Activated naive CD8-positive, alpha-beta T cell treated with anti-CD3 and anti-CD28 coated beads, Interleukin-2, amount 10 ng/mL, durations not matched to agents 7 days and 5 days (primary cell): ENCODE measurements at regions not wholly inside any gene's neighbourhood (a gene's known extent, or its start where the extent isn't known, plus 50 kb on each side); places are given as distances from the start of the nearest gene placed in this dataset.

ENCODE experiments used
- ATAC-seq: fragments of 150-1000 bp; cut with Tn5 transposase; one replicate; pipeline ENCODE4 v1.10.0; 2021; ENCODE audit warnings: low read depth, moderate library complexity
- POLR2A ChIA-PET: fragments of 350-600 bp; sonication (Branson Sonifier 250); formaldehyde crosslinking; loops from one replicate; lab custom pipeline; 2021; ENCODE audit warnings: antibody characterized with exemption; lab: Charles Lee
- DNase-seq: peaks from one replicate; pipeline ENCODE4 v3.0.0; 2021
- H3K27ac Mint-ChIP-seq: one replicate; pipeline ENCODE4 v1.8.0; 2022; ENCODE audit warnings: mild to moderate bottlenecking, mixed read lengths
- H3K27me3 Mint-ChIP-seq: one replicate; pipeline ENCODE4 v1.8.0; 2022; ENCODE audit warnings: mild to moderate bottlenecking, moderate library complexity, mixed read lengths
- H3K36me3 Mint-ChIP-seq: one replicate; pipeline ENCODE4 v1.8.0; 2021; ENCODE audit warnings: mild to moderate bottlenecking, mixed read lengths
- H3K4me1 Mint-ChIP-seq: one replicate; pipeline ENCODE4 v1.8.0; 2021; ENCODE audit warnings: mixed read lengths
- H3K4me3 Mint-ChIP-seq: one replicate; pipeline ENCODE4 v1.8.0; 2022; ENCODE audit warnings: mild to moderate bottlenecking, moderate library complexity, mixed read lengths
- H3K9me3 Mint-ChIP-seq: one replicate; pipeline ENCODE4 v1.8.0; 2021; ENCODE audit warnings: mixed read lengths

GRCh38 chr4:153114771-153115321 is 89.4 kb upstream of the TRIM2 start:
- ATAC-seq: peak; percentile 31
- Mint-ChIP-seq H3K27ac (no peak overlapping the region), H3K9me3 (no peaks in the 10 kb centered on the region), H3K36me3 (no peaks in the 10 kb centered on the region), H3K27me3 (peaks cover 9% of the 10 kb centered on the region), H3K4me3 (no peak overlapping the region), H3K4me1 (peaks cover 18% of the 10 kb centered on the region)
- POLR2A ChIA-PET: interaction anchor here (1.1 to 2.7 kb wide), 2 partner anchors 13 to 32 kb away, joined by 4 to 14 read pairs; no protein-coding TSS in a partner anchor
- DNase-seq: no peak

DNA sequence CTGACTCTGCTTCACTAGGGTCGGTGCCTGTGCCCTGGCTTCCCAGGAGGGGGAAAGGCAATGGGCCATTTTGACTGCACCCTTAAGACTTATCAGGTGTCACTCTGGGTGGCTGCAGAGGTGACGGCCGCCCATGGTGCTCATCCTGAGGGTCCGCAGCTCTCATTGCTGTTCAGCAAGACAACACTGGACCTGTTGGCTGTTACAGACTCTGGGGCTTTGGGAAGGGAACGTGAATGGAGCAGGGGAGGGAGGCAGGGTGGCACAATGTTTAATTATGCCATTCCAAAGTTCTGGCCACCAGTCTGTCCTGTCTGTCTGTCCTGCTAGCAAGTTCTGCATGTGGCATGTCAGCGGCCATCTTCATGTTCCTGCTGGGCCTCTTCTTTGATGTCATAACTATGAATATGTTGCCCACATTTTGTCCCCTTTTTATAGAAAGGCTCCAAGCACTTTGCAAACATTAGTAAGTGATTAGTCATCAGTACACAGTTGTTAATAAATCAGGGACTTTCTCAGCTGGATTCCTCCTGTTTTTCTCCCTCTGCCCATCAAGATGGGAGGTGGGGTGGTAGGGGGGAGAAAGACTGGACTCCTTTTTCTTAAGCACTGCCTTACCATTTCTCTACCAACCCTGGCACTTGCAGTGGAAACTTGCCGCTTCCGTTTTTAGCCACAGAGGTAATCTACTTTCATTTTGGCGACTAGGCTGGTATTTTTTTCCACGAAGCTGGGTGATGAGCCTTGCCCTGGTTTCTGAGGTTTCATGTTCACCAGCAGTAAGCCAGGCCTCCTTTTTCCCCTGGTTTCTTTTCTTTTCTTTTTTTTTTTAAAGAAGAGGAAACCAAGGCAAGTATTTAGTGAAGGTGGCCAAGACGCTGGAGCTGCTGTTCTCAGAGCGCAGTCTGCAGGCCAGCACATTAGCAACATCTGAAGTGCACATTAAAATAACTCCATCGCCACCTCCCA is 88.6 kb upstream of the TRIM2 start:
- POLR2A ChIA-PET: interaction anchor here (1.0 to 2.7 kb wide), 2 partner anchors 33 to 336 kb away, joined by 6 to 14 read pairs; partner anchors contain the start of genes ARFIP1 and TIGD4
- Mint-ChIP-seq H3K27me3 (peaks cover 4% of the 10 kb centered on the region), H3K27ac (no peak overlapping the region), H3K4me3 (peak overlapping the region; percentile 65), H3K4me1 (peaks cover 18% of the 10 kb centered on the region), H3K9me3 (no peaks in the 10 kb centered on the region), H3K36me3 (no peaks in the 10 kb centered on the region)
- DNase-seq (peak; percentile 60), ATAC-seq (peak; percentile 55)

- Mint-ChIP-seq H3K4me3 (peak overlapping the region; percentile 65), H3K27ac (no peak overlapping the region), H3K36me3 (no peaks in the 10 kb centered on the region), H3K9me3 (no peaks in the 10 kb centered on the region), H3K27me3 (peaks cover 3% of the 10 kb centered on the region), H3K4me1 (peaks cover 18% of the 10 kb centered on the region)
- POLR2A ChIA-PET: interaction anchor here (1.0 kb wide), 1 partner anchor 337 kb away, joined by 6 read pairs; the partner anchor contains the start of genes ARFIP1 and TIGD4
- ATAC-seq (peak; percentile 14), DNase-seq (no peak)
Observed at GRCh38 chr4:153116291-153116680, 88.0 kb upstream of the TRIM2 start.

DNA sequence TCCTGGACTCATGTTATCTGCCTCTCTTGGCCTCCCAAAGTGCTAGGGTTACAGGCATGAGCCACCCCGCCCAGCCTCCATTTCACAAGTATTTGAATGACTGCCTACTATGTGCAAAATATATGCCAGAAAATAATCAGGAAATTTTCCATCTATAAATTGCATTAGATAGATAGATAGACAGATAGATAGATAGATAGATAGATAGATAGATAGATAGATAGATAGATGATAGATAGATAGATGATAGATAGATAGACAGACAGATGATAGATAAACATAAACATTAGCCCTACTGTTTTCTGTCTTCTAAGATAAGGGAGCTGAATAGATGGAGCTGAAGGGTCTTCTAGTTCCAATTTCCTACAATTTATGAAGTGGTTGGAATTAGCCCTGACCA is 87.4 kb upstream of the TRIM2 start:
- Mint-ChIP-seq H3K4me1 (peaks cover 18% of the 10 kb centered on the region), H3K27me3 (peaks cover 3% of the 10 kb centered on the region), H3K9me3 (no peaks in the 10 kb centered on the region), H3K36me3 (no peaks in the 10 kb centered on the region), H3K27ac (no peak overlapping the region), H3K4me3 (peak overlapping the region; percentile 65)
- POLR2A ChIA-PET: interaction anchor here (0.7 kb wide), 1 partner anchor 302 kb away, joined by 4 read pairs; no protein-coding TSS in a partner anchor
- DNase-seq (no peak), ATAC-seq (no peak)

DNA sequence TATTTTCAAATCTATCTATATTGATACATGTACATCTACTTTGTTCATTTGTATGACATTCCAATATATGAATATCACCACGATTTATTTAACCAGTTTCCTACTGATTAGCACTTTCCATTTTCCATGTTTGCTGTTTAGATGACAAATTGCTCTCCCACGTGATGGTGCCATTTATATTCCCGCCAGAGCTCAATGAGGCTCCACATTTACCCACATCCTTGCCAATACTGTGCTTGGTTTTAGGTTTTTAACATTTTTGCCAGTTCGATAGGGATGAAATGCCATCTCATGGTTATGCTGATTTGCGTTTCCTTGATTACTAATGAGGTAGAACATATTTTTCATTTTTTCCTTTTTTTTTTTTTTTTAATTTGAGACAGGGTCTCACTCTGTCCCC is 86.7 kb upstream of the TRIM2 start:
- DNase-seq: no peak
- peaks cover 3% of the 10 kb centered on the region for H3K27me3 Mint-ChIP-seq
- peaks cover 16% of the 10 kb centered on the region for H3K4me1 Mint-ChIP-seq
- no peak overlapping the region for H3K4me3 Mint-ChIP-seq
- POLR2A ChIA-PET: no interaction called here
- no peaks in the 10 kb centered on the region for H3K9me3 Mint-ChIP-seq
- no peak for ATAC-seq
- H3K36me3 Mint-ChIP-seq: no peaks in the 10 kb centered on the region
- no peak overlapping the region for H3K27ac Mint-ChIP-seq

DNA sequence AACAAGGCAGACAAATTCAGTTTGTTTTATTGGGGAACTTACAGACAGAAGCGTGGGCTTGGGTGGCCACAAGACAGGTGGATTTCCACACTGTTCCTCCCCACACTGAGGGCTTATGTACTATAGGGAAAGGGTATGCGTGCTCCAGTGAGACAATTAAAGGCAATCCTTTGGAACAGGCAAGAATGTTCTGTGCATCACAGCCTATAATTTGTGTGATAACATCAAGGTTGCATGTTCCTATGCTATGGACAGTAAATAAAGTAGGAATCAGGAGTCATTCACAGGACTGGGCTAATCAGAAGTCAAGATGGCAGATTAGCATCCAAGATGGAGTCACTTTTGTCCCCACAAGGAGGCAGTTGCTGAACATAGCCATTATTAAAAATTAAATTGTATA is 84.6 kb upstream of the TRIM2 start:
- H3K27me3 Mint-ChIP-seq: peaks cover 5% of the 10 kb centered on the region
- no peak overlapping the region for H3K4me3 Mint-ChIP-seq
- H3K36me3 Mint-ChIP-seq: no peaks in the 10 kb centered on the region
- H3K27ac Mint-ChIP-seq: no peak overlapping the region
- H3K9me3 Mint-ChIP-seq: no peaks in the 10 kb centered on the region
- ATAC-seq (no peak), DNase-seq (no peak)
- H3K4me1 Mint-ChIP-seq: peaks cover 16% of the 10 kb centered on the region
- POLR2A ChIA-PET: no interaction called here

- Mint-ChIP-seq H3K27me3 (peaks cover 5% of the 10 kb centered on the region), H3K4me1 (peaks cover 16% of the 10 kb centered on the region), H3K27ac (no peak overlapping the region), H3K9me3 (no peaks in the 10 kb centered on the region), H3K36me3 (no peaks in the 10 kb centered on the region), H3K4me3 (no peak overlapping the region)
- POLR2A ChIA-PET: no interaction called here
- no peak for DNase-seq
- ATAC-seq: no peak
Observed at GRCh38 chr4:153120235-153120634, 84.0 kb upstream of the TRIM2 start.

GRCh38 chr4:153122855-153123254 is 81.4 kb upstream of the TRIM2 start:
- POLR2A ChIA-PET: no interaction called here
- peaks cover 10% of the 10 kb centered on the region for H3K27me3 Mint-ChIP-seq
- no peaks in the 10 kb centered on the region for H3K36me3 Mint-ChIP-seq
- no peak overlapping the region for H3K27ac Mint-ChIP-seq
- H3K4me3 Mint-ChIP-seq: no peak overlapping the region
- ATAC-seq (no peak), DNase-seq (no peak)
- peaks cover 7% of the 10 kb centered on the region for H3K4me1 Mint-ChIP-seq
- H3K9me3 Mint-ChIP-seq: no peaks in the 10 kb centered on the region

- peaks cover 12% of the 10 kb centered on the region for H3K27me3 Mint-ChIP-seq
- H3K9me3 Mint-ChIP-seq: peaks cover 6% of the 10 kb centered on the region
- POLR2A ChIA-PET: interaction anchor here (1.2 to 2.9 kb wide), 2 partner anchors 40 to 43 kb away, joined by 3 to 14 read pairs; no protein-coding TSS in a partner anchor
Observed at GRCh38 chr4:153126137-153126536, 78.1 kb upstream of the TRIM2 start.

DNA sequence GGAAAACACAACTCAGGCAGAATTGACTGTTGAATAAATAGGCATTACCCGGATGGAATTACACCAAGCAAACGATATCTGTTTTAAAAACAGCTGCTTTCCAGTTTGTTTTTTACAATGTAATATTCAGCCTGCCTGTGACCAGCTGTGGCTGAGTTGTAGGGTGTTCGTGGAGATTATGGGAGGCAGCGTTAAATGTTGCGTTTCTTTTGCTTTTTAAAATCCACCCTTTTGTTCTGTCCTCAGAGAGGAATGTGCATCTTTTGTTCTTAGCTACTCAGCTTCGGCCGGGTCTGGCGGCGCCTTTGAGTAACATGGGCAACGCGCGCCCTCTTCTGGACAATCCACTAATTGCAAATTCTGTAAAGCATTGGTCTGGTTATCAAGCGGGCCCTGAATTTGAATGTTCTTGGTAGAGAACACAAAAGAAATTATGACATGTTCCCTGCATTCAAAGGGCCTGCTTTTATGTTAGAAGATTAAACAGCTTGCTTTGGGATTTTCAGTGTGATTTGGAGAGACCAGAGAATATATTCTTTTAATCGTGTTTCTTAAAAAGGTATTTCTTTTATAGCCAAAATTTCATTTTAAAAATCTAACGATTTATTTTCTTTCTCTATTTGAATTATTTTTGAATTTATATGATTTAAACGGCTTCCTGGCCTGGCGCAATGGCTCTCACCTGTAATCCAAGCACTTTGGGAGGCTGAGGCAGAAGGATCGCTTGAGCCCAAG is 76.3 kb upstream of the TRIM2 start:
- H3K9me3 Mint-ChIP-seq: peaks cover 6% of the 10 kb centered on the region
- POLR2A ChIA-PET: interaction anchor here (0.6 to 2.9 kb wide), 5 partner anchors 13 to 281 kb away, joined by 3 to 14 read pairs (median 3); no protein-coding TSS in a partner anchor
- H3K4me1 Mint-ChIP-seq: peaks cover 4% of the 10 kb centered on the region
- ATAC-seq (peak; percentile 89), DNase-seq (peak; percentile 74)
- H3K36me3 Mint-ChIP-seq: no peaks in the 10 kb centered on the region
- H3K4me3 Mint-ChIP-seq: no peak overlapping the region
- H3K27me3 Mint-ChIP-seq: peaks cover 26% of the 10 kb centered on the region
- H3K27ac Mint-ChIP-seq: no peak overlapping the region

More at GRCh38 chr4:153126137-153126536, 78.1 kb upstream of the TRIM2 start:
- H3K27ac Mint-ChIP-seq: no peak overlapping the region
- DNase-seq: no peak
- H3K4me1 Mint-ChIP-seq: peaks cover 4% of the 10 kb centered on the region
- no peaks in the 10 kb centered on the region for H3K36me3 Mint-ChIP-seq
- no peak overlapping the region for H3K4me3 Mint-ChIP-seq
- no peak for ATAC-seq

DNA sequence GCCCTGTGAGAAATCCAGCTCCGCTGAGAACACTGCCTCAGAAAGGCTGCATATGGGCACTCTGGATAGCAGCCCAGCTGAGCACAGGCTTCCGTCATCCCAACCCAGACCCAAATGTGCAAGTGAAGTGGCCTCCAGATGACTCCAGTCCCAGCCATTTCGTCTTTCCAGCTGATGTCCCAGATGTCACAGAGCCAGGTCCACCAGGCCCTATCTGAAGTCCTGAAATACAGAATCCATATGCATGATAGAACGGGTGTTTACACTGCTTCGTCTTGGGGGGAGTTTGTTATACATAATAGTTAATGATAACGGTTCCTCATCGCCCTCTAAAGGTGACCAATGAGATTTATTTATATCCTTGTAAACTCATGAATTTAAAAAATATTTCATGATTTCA is 72.6 kb upstream of the TRIM2 start:
- no peak overlapping the region for H3K4me3 Mint-ChIP-seq
- DNase-seq: no peak
- H3K27ac Mint-ChIP-seq: no peak overlapping the region
- H3K4me1 Mint-ChIP-seq: peaks cover 25% of the 10 kb centered on the region
- H3K9me3 Mint-ChIP-seq: peaks cover 6% of the 10 kb centered on the region
- peaks cover 41% of the 10 kb centered on the region for H3K27me3 Mint-ChIP-seq
- POLR2A ChIA-PET: no interaction called here
- H3K36me3 Mint-ChIP-seq: no peaks in the 10 kb centered on the region
- no peak for ATAC-seq

DNA sequence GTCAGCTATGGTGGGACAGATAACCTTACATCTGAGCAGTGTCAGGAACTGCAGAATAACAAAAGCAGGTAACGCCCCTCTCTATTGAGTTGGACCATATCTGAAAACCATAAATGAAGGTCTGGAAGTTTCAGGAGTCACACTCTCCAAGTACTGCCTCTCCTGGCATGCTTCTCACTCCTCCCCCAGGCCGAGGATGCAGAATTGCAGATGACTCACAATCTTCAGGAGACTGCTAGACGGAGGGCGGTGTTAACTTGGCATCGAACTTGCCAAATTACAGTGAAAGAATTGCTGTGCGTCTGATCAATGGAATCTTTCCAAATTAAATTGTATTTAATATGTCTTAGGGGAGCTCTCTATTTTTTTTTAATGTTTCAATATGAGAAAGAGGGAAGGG is 67.1 kb upstream of the TRIM2 start:
- H3K27me3 Mint-ChIP-seq: peaks cover 36% of the 10 kb centered on the region

More for the DNA sequence above, 67.1 kb upstream of the TRIM2 start:
- Mint-ChIP-seq H3K36me3 (no peaks in the 10 kb centered on the region), H3K4me3 (no peak overlapping the region), H3K4me1 (peaks cover 21% of the 10 kb centered on the region), H3K9me3 (no peaks in the 10 kb centered on the region), H3K27ac (no peak overlapping the region)
- POLR2A ChIA-PET: no interaction called here
- no peak for DNase-seq
- ATAC-seq: no peak
